GM19023 (cell line): ENCODE measurements at regions not wholly inside any gene's neighbourhood (a gene's known extent, or its start where the extent isn't known, plus 50 kb on each side); places are given as distances from the start of the nearest gene placed in this dataset.

ENCODE experiments used
- ATAC-seq: cut with Tn5 transposase; IDR thresholded peaks from one replicate; pipeline ENCODE4 v1.9.1; 2021; ENCODE audit warnings: mild to moderate bottlenecking, moderate library complexity; ENCODE audit not compliant: unreplicated experiment

DNA sequence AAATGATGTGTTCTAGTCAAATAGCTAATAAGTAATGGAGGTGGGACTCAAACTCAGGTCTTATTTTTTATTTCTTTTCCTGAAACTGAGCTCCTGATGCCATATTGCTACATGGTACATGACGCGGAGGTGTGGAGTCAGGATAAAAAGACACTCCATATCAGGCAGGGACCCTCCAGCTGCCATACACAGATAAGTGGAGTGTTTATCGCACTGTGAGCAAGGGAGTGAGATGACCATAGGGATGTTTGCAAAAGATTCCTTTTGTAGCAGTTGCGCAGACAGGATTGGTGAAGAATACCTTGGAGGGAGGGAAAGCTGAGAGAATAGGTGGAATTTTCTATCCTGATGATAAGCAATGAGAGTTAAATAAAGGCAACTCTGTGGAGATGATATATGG lies 657.2 kb downstream of the RNF144A start:
- ATAC-seq = no peak

DNA sequence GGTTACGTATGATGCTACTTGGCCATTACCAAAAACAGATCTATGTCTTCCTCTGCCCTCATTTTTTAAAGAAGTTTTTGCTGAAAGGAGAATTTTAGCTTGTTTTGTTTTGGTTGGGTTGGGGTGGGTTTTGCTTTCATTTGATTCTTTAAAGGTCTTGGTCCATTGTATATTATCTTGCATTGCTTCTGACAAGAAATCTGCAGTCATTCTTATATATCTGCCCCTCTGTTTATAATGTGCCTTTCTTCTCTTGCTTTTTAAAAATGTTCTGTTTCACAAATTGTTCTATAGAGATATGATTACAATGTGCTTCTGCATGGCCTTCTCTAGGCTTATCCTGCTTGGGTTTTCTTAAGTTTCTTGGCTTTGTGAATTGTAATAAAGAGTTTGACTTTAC lies 660.6 kb downstream of the RNF144A start:
- ATAC-seq = no peak

DNA sequence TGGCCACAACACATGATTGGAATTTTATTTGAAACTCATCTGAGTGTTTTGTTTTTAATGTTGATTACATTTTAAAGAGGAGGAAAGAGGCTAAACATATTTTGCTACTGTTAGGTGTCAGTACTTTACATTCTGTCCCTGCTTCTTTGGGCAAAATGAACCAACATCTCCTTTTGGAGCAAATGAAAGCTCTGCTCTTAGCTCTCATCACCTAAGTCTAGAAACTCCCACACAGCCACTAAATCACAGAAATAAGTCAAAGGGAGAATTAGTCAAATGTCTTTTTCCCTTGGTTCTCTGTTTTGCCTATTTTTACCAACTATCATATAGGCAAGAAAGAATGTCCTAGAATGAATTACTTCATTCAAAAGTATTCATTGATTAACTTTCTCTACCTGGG lies 666.8 kb downstream of the RNF144A start:
- ATAC-seq = no peak

DNA sequence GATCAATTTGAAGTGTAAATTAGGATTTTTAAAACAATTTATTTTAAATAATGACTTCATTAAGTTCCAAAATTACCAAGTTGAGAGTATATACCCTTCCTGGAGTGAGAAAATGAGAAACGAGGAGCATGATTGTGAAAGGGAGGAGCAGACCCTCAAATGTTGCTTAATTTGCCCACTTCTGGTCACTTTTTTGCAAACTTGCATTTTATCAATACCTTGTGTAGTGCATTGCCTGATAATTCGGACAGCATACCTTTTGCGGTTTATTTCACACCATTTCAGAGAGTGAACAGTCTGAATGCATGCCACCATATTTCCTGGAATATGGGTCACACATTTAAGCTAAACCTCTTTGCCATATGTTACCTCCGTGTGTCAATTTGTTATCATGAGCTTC lies 669.7 kb downstream of the RNF144A start:
- ATAC-seq = no peak

DNA sequence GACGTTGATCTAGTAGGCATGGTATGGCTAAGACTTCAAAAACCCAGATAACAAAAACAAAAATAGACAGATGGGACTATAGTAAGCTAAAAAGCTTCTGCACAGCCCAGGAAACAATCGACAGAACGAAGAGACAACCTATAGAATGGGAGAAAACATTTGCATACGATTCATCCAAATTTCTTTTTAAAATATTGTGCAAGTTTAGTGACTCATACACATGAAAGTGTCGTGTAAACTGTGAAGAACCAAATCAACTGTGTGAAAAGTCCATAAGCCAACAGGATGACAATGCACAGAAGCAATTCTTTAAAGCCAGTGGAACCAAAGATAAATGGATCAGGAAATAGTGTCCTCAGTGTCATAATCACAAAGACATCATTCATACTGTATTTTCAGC lies 671.1 kb downstream of the RNF144A start:
- ATAC-seq = no peak

DNA sequence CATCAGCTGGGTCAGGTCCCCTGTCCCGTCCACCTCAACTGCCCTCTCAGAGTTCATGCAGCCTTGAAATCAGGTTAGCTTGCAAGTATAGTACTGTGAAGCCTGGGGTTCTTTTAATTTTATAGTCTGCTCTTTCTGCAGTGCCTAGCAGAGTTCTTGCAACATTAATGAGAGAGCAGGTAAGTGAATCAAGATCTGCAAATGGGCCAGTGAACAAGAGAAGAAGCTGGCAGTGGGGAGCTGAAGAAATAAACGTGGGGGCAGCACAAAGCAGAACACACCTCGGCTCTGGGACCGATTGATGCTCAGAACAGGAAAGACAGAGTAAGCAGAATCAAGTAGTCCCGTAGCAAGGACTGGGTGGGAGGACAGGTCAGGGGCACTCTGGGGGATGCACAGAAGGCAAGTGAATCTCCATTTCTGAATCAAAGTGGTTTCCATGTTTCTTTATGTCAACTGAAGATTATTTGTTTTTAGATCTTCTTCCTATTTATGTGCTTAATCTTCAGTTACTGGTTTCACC lies 675.5 kb downstream of the RNF144A start:
- no peak for ATAC-seq

DNA sequence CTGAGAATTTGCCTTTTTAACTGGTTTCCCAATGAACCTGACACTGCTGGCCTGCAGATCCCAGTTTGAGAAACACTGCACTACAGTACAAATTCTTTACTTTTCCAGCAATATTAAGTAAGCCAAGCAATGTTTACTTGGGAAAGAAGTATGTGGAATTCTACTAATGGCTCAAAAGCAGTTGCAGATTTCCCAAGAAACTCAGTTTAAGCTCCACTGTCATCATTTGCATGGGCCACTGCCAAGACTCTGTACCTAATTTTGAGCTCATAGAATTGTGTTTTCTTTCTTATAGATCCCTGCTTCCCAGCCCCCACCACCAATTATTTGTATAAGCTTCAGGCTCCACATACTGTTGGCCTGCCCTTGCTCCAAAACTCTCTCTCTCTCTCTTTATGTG lies 676.1 kb downstream of the RNF144A start:
- ATAC-seq = no peak

DNA sequence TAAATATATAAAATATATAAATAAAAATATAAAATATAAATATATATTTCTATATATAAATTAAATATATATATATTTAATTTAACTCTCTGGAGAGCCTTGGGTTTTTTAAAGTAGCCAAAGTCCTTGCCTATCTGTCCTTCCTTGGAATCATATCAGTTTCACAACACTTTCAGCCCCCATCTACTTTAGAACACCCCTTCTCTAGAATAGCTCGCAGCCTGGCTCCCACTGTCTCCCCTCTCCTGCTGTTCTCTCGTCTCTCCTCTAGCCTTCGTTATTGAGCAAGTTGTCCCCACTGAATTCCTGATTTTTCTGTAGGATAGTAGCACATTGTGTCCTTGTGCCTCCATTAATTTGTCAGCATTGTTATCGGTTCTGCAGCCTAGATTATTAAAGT lies 677.0 kb downstream of the RNF144A start:
- ATAC-seq = no peak

DNA sequence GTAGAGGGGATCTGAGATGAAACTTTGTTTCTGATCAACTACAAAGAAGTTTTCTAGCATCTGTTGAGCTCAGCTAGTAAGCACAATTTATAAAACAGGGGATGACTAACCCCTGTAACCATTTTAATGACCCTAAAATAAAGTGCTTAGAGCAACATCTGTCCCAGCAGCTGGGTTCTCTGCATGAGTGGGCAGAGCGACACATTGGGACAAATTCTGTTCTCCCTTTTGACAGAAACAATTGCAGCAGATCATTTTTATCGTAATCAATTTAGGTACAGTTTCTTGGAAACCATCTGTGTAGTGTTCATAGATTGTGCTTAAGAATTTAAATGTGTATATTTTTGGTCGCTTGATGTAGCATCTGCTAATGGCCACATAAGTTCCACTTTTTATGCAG lies 678.0 kb downstream of the RNF144A start:
- ATAC-seq = no peak

DNA sequence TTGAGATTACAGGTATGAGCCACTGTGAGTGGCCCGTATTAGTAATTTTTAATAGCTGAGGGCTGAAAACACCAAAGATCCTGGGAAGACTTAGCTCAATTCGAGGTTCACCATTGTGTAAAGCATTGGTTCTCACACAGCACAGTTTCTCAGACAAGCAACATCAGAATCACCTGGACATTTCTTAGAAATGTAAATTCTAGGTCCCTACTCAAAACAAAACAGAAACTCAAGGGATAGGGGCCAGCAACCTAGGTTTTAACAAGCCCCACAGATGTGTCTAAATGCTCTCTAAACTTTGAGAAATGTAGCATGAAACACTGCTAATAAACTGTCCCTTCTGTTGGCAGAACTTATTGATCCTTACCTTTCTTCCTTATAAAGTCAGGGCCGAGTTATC lies 681.2 kb downstream of the RNF144A start:
- ATAC-seq = no peak

DNA sequence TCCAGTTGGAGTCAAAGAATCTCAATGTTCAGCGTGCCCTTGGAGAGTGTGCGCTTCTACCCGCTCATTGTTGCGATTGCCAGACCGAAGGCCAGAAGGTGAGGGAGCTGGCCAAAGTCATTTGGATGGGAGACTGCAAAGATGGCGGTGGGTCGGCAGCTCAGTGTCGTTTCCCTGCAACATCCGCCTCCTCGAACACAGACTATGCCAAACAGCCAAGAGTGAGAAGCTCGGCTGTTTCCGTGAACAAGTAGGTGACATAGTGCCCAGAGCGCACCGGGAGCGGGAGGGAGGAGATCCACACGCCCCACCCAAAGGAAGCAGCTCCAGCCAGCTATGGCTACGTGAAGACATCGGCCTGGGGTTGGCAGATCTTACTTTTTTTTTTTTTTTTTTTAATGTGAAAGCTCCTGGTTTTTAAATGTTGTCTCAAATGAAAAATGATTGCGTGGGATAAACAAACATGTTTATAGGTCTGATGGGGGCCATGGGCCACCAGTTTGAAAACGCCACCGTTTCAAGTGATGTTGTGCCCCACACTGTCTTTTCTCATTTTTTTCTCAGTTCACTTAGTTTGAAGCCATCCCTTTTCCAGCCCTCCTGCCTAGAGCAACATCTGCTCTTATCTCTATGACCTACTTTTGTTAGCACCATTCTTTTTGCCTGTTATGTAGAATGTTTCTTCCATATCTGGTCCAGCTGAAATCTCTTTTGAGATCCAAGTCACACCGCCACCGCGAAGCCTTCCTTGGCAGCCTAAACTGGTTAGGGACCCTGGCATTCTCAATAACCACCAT lies 682.4 kb downstream of the RNF144A start:
- no peak for ATAC-seq

DNA sequence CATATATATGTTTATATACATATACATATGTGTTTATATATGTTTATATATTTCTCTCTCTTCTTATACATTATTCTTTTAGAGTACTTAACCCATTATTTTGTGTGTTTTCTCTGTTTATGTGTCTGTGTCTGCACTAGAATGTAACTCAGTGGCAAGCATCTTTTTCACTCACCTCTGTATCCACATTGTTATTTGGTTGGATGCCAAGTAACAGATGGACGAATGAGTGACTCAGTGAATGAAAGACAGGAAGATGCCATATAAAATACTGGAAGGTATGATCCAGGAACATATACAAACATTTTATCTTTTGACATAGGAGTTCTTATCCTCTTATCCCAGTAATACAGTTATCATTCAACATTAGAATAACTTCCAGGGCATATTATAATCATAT lies 684.8 kb downstream of the RNF144A start:
- no peak for ATAC-seq

DNA sequence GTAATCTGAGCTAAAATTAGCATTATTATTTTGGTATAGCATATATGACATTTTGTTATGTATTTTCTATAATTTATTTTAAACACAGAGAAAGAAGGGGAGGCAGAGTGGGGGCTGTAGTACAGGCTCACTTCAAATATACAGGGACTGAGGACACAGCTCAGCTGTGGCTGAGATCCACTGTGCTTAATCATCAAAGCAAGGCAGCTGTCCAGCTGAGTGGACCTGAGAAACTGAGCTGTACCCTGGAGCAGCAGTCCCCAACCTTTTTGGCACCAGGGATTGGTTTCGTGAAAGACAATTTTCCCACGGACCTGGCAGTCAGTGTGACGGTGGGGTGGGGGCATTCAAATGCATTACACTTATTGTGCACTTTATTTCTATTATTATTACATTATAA lies 687.2 kb downstream of the RNF144A start:
- no peak for ATAC-seq

DNA sequence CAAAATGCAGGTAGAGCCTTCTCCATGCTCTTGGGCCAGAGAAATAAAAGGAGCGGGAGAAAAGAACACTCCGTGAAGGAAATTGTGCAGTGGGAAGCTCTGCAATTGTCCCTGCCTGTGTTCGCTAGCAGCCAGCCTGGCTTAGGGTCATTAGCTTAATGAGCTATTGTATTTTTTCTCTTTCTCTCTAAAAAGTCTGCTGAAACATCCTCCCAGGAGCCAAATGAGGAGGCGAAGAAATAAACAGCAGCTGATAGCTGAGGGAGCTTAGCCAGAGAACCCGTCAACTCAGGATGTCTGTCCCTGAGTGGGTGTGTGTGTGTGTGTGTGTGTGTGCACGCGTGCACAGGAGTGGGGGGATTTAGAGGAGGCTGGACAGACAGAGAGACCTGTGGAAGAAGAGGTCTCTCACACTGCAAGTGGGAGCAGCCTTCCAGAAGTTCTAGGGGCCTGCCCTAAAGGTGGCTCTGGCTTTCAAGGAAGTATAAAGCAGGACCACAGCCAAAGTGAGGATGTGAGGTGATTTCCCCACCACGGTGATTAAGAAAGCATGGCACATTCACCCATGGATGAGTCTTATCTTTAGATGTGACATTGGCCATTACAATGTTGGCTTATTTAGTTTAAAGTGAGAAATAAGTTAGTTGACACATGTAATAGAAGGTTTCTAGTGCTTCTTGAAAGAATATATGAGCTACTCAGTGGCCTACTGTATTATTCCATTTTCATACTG lies 690.4 kb downstream of the RNF144A start:
- no peak for ATAC-seq

DNA sequence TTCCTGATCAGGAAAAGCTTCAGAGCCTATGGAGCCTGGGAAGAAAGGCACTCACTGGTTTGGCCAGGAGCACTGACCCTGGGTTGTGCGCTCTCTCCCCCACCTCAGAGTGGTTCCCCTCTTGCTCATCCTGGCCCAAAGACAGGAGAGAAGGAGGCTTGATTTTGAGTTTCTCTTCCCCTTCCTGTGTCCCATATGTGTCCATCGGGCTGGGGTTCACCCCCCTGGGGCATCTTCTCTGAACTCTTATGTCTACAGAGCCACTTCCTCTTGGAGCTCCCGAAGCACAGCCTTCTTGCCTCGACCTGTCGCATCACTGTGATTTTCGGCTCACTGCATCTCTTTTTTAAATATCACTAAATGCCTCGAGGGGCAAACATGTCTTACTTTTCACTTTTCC lies 692.3 kb downstream of the RNF144A start:
- ATAC-seq = no peak

DNA sequence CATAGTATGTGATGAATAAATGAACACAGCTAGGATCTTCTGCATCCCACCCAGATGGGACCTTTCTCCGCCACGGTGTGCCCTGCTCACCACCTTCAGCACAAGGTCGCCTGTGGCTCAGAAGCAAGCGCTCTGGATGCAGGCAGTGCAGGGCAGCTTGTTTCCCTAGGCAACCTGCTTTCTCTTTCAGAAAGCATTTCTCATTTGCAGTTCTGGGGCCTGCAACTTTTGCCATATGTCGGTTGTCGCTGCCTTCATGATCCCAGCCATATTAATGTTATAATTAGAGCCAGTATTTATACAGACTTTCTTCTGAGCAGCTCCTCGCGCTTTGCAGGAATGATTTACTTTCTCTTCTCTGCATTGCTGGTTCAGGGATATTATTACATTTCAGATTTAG lies 692.8 kb downstream of the RNF144A start:
- ATAC-seq = no peak

DNA sequence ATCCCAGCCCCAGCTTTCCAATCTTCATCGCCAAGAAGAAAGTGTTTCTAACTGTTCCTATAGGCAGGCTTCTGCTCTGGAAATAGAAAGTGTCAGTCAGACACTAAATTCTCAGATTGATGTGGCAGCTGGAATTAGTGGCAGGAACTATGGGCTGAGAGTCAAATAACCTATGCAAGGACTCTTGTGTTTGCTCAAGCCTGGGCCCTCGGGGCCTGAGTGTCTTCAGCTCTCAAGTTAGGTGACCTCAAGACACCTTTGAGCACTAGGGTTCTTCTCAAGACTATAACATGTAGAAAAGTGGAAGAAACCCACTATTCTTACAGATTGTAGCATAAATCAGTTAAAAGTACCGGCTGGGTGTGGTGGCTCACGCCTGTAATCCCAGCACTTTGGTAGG lies 694.5 kb downstream of the RNF144A start:
- ATAC-seq = no peak

DNA sequence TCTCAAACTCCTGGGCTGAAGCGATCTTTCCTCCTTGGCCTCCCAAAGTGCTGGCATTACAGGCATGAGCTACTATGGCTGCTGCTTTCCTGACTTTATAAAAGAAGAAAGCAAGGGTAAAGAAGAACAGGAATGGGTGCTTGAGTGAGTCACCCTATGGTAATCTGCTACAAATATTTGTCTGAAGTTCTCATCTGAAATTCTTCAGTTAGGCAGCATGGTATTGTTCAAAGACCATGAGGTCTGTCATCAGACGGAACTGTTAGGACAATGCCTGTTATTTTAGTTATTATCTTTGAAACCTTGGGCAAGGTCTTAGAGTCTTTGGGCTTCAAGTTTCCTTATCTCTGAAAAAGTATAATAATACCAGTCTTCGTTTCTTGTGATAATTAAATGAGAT lies 695.8 kb downstream of the RNF144A start:
- no peak for ATAC-seq

DNA sequence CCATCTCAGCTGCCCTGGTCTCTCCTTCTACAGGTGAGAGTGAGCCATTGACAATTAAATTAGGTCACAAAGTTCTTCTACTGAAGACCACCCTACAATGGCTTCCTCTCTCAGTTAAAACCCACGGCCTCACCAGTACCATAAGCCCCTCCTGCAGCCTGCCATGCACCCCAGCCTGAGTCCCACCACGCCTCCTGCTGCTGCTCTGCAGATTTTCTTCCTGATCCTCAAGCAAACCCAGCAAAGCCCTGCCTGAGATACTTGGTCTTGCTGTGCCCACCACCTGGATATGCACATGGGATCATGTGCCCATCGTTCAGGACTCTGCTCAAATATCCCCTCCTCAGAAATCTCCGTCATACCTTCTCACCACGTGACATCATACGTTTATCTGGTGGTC lies 696.6 kb downstream of the RNF144A start:
- ATAC-seq = no peak

DNA sequence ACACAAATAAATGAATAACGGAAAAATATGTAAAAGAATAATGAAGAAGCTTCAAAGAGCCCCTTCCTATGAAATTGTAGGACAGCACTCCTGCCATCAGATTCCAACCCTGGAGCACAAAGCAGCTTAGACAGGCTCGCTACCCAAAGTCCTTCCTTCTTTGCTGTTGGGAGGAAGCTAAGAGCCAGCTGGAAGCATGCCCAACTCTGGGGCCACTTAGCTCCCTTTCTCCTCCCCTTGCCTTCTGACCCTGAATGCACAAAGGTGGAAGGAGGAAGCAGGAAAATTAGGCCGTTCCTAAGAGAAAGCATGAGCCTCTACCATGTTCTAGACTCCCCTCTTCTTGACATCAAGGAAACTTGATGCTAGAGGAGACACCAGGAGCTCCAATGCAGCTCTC lies 700.8 kb downstream of the RNF144A start:
- no peak for ATAC-seq

DNA sequence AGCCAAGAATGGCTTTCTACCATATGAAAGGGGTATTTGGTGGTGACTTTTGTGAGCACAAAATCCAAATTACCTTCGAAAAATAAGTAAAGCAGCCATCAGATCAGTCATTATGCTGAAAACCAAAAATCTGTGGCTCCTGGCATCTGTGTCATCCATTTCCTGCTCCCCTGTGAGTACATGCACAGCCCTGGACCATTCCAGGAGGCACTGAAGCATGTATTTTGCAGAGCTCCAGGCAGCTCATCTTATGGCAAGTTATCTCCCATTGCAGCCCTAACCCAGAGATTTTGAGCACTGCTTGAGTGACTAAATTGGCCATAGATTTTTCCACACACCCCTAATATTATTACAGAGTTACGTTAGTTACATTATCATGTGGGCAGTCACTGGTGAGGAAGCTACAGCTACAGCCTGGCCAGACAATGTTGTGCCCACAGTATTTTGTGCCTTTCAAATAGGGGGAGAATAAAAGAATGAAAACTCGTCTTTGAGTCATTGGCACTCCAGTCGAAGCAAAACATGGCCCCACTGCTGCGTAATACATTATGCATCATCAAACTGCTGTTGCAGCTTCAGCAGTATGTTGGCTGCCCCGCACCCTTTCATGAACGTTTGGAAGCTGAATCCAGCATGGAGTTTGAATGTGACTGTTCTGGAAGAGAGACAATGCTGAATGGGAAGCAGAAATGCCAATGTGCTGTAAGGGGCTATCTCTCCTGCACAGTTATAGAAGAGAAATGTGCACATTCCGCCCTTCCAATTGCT lies 702.2 kb downstream of the RNF144A start:
- no peak for ATAC-seq

DNA sequence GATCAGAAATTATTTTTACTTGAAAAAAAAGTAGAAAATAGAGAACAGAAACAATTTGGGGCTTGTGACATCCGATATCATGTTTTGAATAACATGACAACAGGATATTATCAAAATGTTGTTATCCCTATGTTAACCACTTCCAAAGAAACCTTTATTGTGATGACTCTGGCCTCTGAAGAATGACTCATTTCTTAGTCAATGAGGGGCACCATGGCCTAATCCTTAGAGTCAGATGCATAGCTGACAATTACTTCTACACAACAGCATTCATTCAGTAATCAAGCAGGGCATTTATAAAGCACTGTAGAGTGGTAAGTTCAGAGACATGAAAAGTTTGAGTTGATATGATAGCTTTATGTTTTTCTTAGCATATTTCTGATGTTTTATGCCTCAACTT lies 703.0 kb downstream of the RNF144A start:
- no peak for ATAC-seq
